SK-N-SH (cell line): ENCODE measurements at regions not wholly inside any gene's neighbourhood (a gene's known extent, or its start where the extent isn't known, plus 50 kb on each side); places are given as distances from the start of the nearest gene placed in this dataset.

Experiments
- CTCF ChIA-PET: fragments of 300-600, 350-600 bp; formaldehyde crosslinking; extraction: SDS; loops from one replicate; lab custom pipeline; 2021; lab: Yijun Ruan, JAX
- POLR2A ChIA-PET: fragments of 350-600 bp; sonication (Branson Sonifier 250); formaldehyde crosslinking; extraction: SDS; loops from one replicate; lab custom pipeline; 2020; ENCODE audit warnings: antibody characterized with exemption, inconsistent platforms; lab: Yijun Ruan, JAX
- DNase-seq: peaks from one replicate; pipeline ENCODE4 v3.0.0; 2012
- H2AFZ ChIP-seq: fragments of 200-600 bp; sonication (generic); 2 replicates; pipeline ENCODE4 v1.8.1; 2016; ENCODE audit warnings: antibody characterized with exemption, mild to moderate bottlenecking, low read depth
- H3F3A ChIP-seq: fragments of 200-600 bp; sonication (generic); replicated peaks from 2 replicates; pipeline ENCODE3; 2016; ENCODE audit warnings: antibody characterized with exemption, mild to moderate bottlenecking; ENCODE audit not compliant: insufficient read depth
- H3K27ac ChIP-seq, 2 experiments: fragments of 200-500 bp in 1 of 2; fragments of 200-600 bp in 1 of 2; sonication (Bioruptor generic) in 1 of 2; sonication (generic), shearing (Covaris generic) in 1 of 2; 2 replicates each; pipeline versions ENCODE4 v1.5.1 to v1.6.1; 2014 to 2016; ENCODE audit warnings: low read depth in 2 of 2, inconsistent platforms in 1 of 2, low read length in 1 of 2, mild to moderate bottlenecking in 1 of 2, mixed read lengths in 1 of 2
- H3K27me3 ChIP-seq: fragments of 200-600 bp; sonication (generic), shearing (Covaris generic); 2 replicates; pipeline ENCODE4 v1.6.1; 2016; ENCODE audit warnings: mixed run types; ENCODE audit not compliant: insufficient read depth
- H3K36me3 ChIP-seq, 2 experiments: fragments of 200-500 bp in 1 of 2; fragments of 200-600 bp in 1 of 2; sonication (Bioruptor generic) in 1 of 2; sonication (generic) in 1 of 2; replicated peaks in 1 of 2; 2 replicates each; pipeline versions ENCODE3 to v1.5.1; 2014 to 2016; ENCODE audit warnings: low read length in 1 of 2, mild to moderate bottlenecking in 1 of 2; ENCODE audit not compliant: insufficient read depth in 2 of 2, control insufficient read depth in 1 of 2
- H3K4me1 ChIP-seq, 2 experiments: fragments of 200-500 bp in 1 of 2; fragments of 200-600 bp in 1 of 2; sonication (Bioruptor generic) in 1 of 2; sonication (generic), shearing (Covaris generic) in 1 of 2; 2 replicates each; pipeline versions ENCODE4 v1.5.1 to v1.6.1; 2014 to 2016; ENCODE audit warnings: low read depth in 1 of 2, low read length in 1 of 2, mixed run types in 1 of 2; ENCODE audit not compliant: insufficient read depth in 2 of 2, control insufficient read depth in 1 of 2
- H3K4me2 ChIP-seq: fragments of 200-600 bp; sonication (generic), shearing (Covaris generic); 2 replicates; pipeline ENCODE4 v1.6.1; 2017; ENCODE audit warnings: mixed run types
- H3K4me3 ChIP-seq, 2 experiments: fragments of 200-500 bp in 1 of 2; fragments of 200-600 bp in 1 of 2; sonication (Bioruptor generic) in 1 of 2; sonication (generic), shearing (Covaris generic) in 1 of 2; 2 replicates each; pipeline versions ENCODE4 v1.5.1 to v1.8.1; 2014 to 2016; ENCODE audit warnings: low read depth in 2 of 2, inconsistent platforms in 1 of 2, low read length in 1 of 2, mild to moderate bottlenecking in 1 of 2, mixed read lengths in 1 of 2, moderate library complexity in 1 of 2
- H3K79me2 ChIP-seq: fragments of 200-600 bp; sonication (generic); 2 replicates; pipeline ENCODE4 v1.8.1; 2017; ENCODE audit warnings: mild to moderate bottlenecking; ENCODE audit not compliant: insufficient read depth
- H3K9ac ChIP-seq: fragments of 200-600 bp; sonication (generic); 2 replicates; pipeline ENCODE4 v1.6.1; 2017; ENCODE audit warnings: mixed run types
- H3K9me2 ChIP-seq: fragments of 200-600 bp; sonication (generic); 2 replicates; pipeline ENCODE4 v1.6.1; 2017; ENCODE audit warnings: mixed run types
- H3K9me3 ChIP-seq: fragments of 200-600 bp; sonication (generic); 2 replicates; pipeline ENCODE4 v1.6.1; 2017; ENCODE audit warnings: mixed run types, mild to moderate bottlenecking, moderate library complexity
- H4K20me1 ChIP-seq: fragments of 200-600 bp; sonication (generic); 2 replicates; pipeline ENCODE4 v1.6.1; 2017; ENCODE audit warnings: mild to moderate bottlenecking, mixed run types; ENCODE audit not compliant: insufficient read depth
- CHD2 ChIP-seq: fragments of 150-350 bp; IDR thresholded peaks from 2 replicates; pipeline ENCODE4 v1.6.1; 2018; ENCODE audit warnings: low read length; ENCODE audit not compliant: partially characterized antibody
- CTCF ChIP-seq: fragments of 200-600 bp; sonication (generic); IDR thresholded peaks from 2 replicates; pipeline ENCODE4 v1.6.1; 2017; ENCODE audit warnings: antibody characterized with exemption, mild to moderate bottlenecking, moderate library complexity
- ELF1 ChIP-seq: IDR thresholded peaks from 2 replicates; pipeline ENCODE4 v1.4.0; 2012
- EZH2phosphoT487 ChIP-seq: fragments of 200-600 bp; sonication (generic); IDR thresholded peaks from 2 replicates; pipeline ENCODE4 v1.6.1; 2017; ENCODE audit warnings: low read depth, mixed run types, mild to moderate bottlenecking, antibody characterized with exemption, moderate library complexity, borderline replicate concordance
- FOSL2 ChIP-seq: IDR thresholded peaks from 2 replicates; pipeline ENCODE4 v1.4.0; 2012; ENCODE audit warnings: low read depth, mild to moderate bottlenecking, moderate library complexity, borderline replicate concordance
- FOXJ3 ChIP-seq: sonication (generic); formaldehyde crosslinking; IDR thresholded peaks from 2 replicates; pipeline ENCODE4 v1.5.1; 2020; ENCODE audit warnings: mild to moderate bottlenecking, missing genetic modification reagents
- GATA2 ChIP-seq: sonication (generic); formaldehyde crosslinking; IDR thresholded peaks from 2 replicates; pipeline ENCODE4 v1.5.0; 2020; ENCODE audit warnings: mild to moderate bottlenecking, missing genetic modification reagents
- IRF3 ChIP-seq: fragments of 150-350 bp; IDR thresholded peaks from 2 replicates; pipeline ENCODE4 v1.6.1; 2016; ENCODE audit warnings: mild to moderate bottlenecking, low read depth, low read length
- JUND ChIP-seq: IDR thresholded peaks from 2 replicates; pipeline ENCODE4 v1.4.0; 2012
- MEF2A ChIP-seq: IDR thresholded peaks from 2 replicates; pipeline ENCODE4 v1.4.0; 2012; ENCODE audit warnings: low read depth, borderline replicate concordance
- MXI1 ChIP-seq: IDR thresholded peaks from 2 replicates; pipeline ENCODE4 v1.6.1; 2012; ENCODE audit warnings: mild to moderate bottlenecking, low read depth, low read length, improper control_type of control experiment
- NFIC ChIP-seq: IDR thresholded peaks from 2 replicates; pipeline ENCODE4 v1.4.0; 2012; ENCODE audit warnings: borderline replicate concordance
- NRF1 ChIP-seq: IDR thresholded peaks from 2 replicates; pipeline ENCODE4 v1.6.1; 2012; ENCODE audit warnings: low read depth, mild to moderate bottlenecking, low read length
- RAD21 ChIP-seq: IDR thresholded peaks from 2 replicates; pipeline ENCODE4 v1.6.1; 2012; ENCODE audit warnings: mild to moderate bottlenecking, low read length
- RCOR1 ChIP-seq: fragments of 150-350 bp; IDR thresholded peaks from 2 replicates; pipeline ENCODE4 v1.6.1; 2017; ENCODE audit warnings: antibody characterized with exemption, low read length
- REST ChIP-seq: IDR thresholded peaks from 2 replicates; pipeline ENCODE4 v1.6.1; 2012; ENCODE audit warnings: mild to moderate bottlenecking, low read depth, low read length, moderate library complexity
- RFX5 ChIP-seq: IDR thresholded peaks from 2 replicates; pipeline ENCODE4 v1.6.1; 2012; ENCODE audit warnings: mild to moderate bottlenecking, improper control_type of control experiment, low read length
- RXRA ChIP-seq: IDR thresholded peaks from 2 replicates; pipeline ENCODE4 v1.4.0; 2012; ENCODE audit warnings: low read depth, mild to moderate bottlenecking, borderline replicate concordance
- SMC3 ChIP-seq: IDR thresholded peaks from 2 replicates; pipeline ENCODE4 v1.6.1; 2012; ENCODE audit warnings: low read depth, low read length, improper control_type of control experiment
- TAF1 ChIP-seq: IDR thresholded peaks from 2 replicates; pipeline ENCODE4 v1.6.1; 2012; ENCODE audit warnings: low read depth, mild to moderate bottlenecking, low read length, moderate library complexity, borderline replicate concordance
- TCF12 ChIP-seq: IDR thresholded peaks from 2 replicates; pipeline ENCODE4 v1.4.0; 2012
- TEAD4 ChIP-seq: IDR thresholded peaks from 2 replicates; pipeline ENCODE4 v1.4.0; 2012; ENCODE audit warnings: mild to moderate bottlenecking, borderline replicate concordance; ENCODE audit not compliant: insufficient read depth
- YY1 ChIP-seq: IDR thresholded peaks from 2 replicates; pipeline ENCODE4 v1.4.0; 2012; ENCODE audit warnings: low read depth, mild to moderate bottlenecking
- WGBS: methylation state at CpG from one replicate; pipeline ENCODE4 v1.1.6; 2017; ENCODE audit warnings: low lambda C conversion rate; 5-methylcytosine and 5-hydroxymethylcytosine counted together

GRCh38 chr13:62125451-62125850 lies 709.8 kb upstream of the PCDH20 start:
- DNase-seq, result no peak
- Histone ChIP-seq H3K27ac (no peak overlapping the region), H2AFZ (no peak overlapping the region), H3K79me2 (no peaks in the 10 kb centered on the region), H3K27me3 (no peaks in the 10 kb centered on the region), H3K9me2 (no peaks in the 10 kb centered on the region), H3K4me1 (no peaks in the 10 kb centered on the region; a peak in 1 of 4 replicates), H3K4me2 (no peak overlapping the region), H4K20me1 (no peaks in the 10 kb centered on the region), H3K36me3 (no peaks in the 10 kb centered on the region), H3K9me3 (no peaks in the 10 kb centered on the region), H3K4me3 (no peak overlapping the region), H3K9ac (no peak overlapping the region), H3F3A (no peaks in the 10 kb centered on the region)
- ChIA-PET CTCF (no interaction called here), POLR2A (no interaction called here)
- 58% methylated on average over 1 of the region's 1 CpG for WGBS
- TF ChIP-seq TCF12 (no peak), CTCF (no peak), YY1 (no peak), NRF1 (no peak), EZH2phosphoT487 (no peak), RAD21 (no peak), CHD2 (no peak), MXI1 (no peak), RCOR1 (no peak), JUND (no peak), TEAD4 (no peak), REST (no peak), SMC3 (no peak), ELF1 (no peak)

GRCh38 chr13:62123409-62123808 lies 707.8 kb upstream of the PCDH20 start:
- Histone ChIP-seq H3K4me1 (no peaks in the 10 kb centered on the region; a peak in 1 of 4 replicates), H2AFZ (no peak overlapping the region), H3K9me2 (no peaks in the 10 kb centered on the region), H3K9ac (no peak overlapping the region), H3F3A (no peaks in the 10 kb centered on the region), H3K27ac (no peak overlapping the region), H3K36me3 (no peaks in the 10 kb centered on the region), H3K9me3 (no peaks in the 10 kb centered on the region), H3K27me3 (no peaks in the 10 kb centered on the region), H3K4me3 (no peak overlapping the region), H3K4me2 (no peak overlapping the region), H4K20me1 (no peaks in the 10 kb centered on the region), H3K79me2 (no peaks in the 10 kb centered on the region)
- no peak for DNase-seq
- CTCF ChIA-PET, result no interaction called here
- WGBS, result 28% methylated on average over 2 of the region's 2 CpGs
- POLR2A ChIA-PET, result no interaction called here
- TF ChIP-seq RCOR1, result no peak
- no peak for TF ChIP-seq MXI1
- TF ChIP-seq TEAD4, result no peak
- no peak for TF ChIP-seq TAF1
- TF ChIP-seq CHD2, result no peak
- TF ChIP-seq GATA2 (CRISPR knock-in tag), result no peak
- TF ChIP-seq MEF2A, result no peak
- TF ChIP-seq FOSL2, result no peak
- TF ChIP-seq RXRA, result no peak
- no peak for TF ChIP-seq IRF3
- TF ChIP-seq YY1, result no peak
- no peak for TF ChIP-seq FOXJ3 (CRISPR knock-in tag)
- no peak for TF ChIP-seq RFX5
- no peak for TF ChIP-seq NFIC
